ENCODE measurements at regions not wholly inside any gene's neighbourhood (a gene's known extent, or its start where the extent isn't known, plus 50 kb on each side); places are given as distances from the start of the nearest gene placed in this dataset.

DNA sequence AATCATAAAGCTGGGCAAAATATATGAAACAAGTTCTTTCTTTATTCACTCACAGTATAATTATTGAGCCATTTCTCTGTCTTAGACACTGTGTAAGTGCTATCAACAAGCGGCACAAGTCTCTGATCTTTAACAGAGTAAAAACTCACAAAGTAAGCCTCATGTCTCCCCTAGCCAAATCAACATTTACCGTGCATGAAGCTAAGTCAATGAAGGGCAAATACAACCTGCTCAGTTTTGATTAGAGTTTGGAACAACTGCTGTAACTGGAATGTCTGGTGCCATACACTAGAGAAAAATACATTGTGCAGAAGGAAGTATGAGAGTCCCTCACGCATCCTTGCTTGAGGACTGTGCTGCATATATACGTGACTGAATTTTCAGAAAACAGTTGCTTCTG, 291.0 kb upstream of the EPHA3 start:
- TF ChIP-seq CTCF (IDR thresholded peaks at IDR 0.05) = no peak
- no peak for TF ChIP-seq POLR2A (IDR thresholded peaks at IDR 0.05)
- no peak for TF ChIP-seq EP300 (IDR thresholded peaks at IDR 0.05)
- TF ChIP-seq POLR2AphosphoS5 (IDR thresholded peaks at IDR 0.05) = no peak
